Stimulated activated CD4-positive, alpha-beta T cell treated with anti-CD3 and anti-CD28 coated beads, TNF-alpha, amount 100 ng/mL, for 48 hours (primary cell): ENCODE measurements at regions not wholly inside any gene's neighbourhood (a gene's known extent, or its start where the extent isn't known, plus 50 kb on each side); places are given as distances from the start of the nearest gene placed in this dataset.
"Not testable (repeated sequence)": the region's sequence is repeated elsewhere in the genome, so short reads cannot be mapped to it uniquely, and the experiment has no call there.

Source experiments
- DNase-seq, 3 donors: peaks; one replicate each; pipeline ENCODE4 v3.0.0-alpha.2; 2020; ENCODE audit warnings: low read depth in 3 of 3

- DNase-seq: no peak
These were observed 684.7 kb downstream of the EFNA5 start for GRCh38 chr5:106986006-106986405.

DNA sequence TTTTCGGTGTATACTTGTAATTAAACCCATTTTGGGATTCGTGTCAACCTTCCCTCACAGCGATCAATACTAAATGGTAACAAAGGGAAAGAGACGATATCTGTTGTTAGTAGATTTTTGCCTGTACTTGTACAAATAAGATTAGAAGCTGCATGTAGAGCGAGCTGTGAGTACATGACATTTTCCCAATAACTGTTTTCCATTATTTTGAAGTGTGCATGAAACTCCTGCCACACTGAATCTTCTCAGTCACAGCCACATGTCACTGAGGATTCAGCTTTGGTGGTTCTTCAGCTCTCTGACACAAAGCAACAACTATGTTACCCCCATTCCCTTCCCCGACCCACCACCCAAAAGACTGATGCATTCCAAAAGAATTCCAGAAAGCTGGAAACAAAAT is 685.6 kb downstream of the EFNA5 start:
- DNase-seq: no peak

- not testable (repeated sequence) for DNase-seq
These were observed 691.6 kb downstream of the EFNA5 start for GRCh38 chr5:106979178-106979577.

DNA sequence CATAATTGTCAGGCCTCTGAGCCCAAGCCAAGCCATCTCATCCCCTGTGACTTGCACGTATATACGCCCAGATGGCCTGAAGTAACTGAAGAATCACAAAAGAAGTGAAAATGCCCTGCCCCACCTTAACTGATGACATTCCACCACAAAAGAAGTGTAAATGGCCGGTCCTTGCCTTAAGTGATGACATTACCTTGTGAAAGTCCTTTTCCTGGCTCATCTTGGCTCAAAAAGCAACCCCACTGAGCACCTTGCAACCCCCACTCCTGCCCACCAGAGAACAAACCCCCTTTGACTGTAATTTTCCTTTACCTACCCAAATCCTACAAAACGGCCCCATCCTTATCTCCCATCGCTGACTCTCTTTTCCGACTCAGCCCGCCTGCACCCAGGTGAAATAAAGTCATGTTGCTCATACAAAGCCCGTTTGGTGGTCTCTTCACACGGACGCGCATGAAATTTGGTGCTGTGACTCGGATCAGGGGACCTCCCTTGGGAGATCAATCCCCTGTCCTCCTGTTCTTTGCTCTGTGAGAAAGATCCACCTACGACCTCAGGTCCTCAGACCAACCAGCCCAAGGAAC is 692.1 kb downstream of the EFNA5 start:
- DNase-seq: not testable (repeated sequence)

- DNase-seq: no peak
These were observed 694.4 kb downstream of the EFNA5 start for GRCh38 chr5:106976363-106976762.

- no peak for DNase-seq
These were observed 696.5 kb downstream of the EFNA5 start for GRCh38 chr5:106974272-106974671.

- no peak for DNase-seq
These were observed 703.9 kb downstream of the EFNA5 start for GRCh38 chr5:106966686-106967315.

GRCh38 chr5:106964132-106964531 is 706.6 kb downstream of the EFNA5 start:
- no peak for DNase-seq

DNA sequence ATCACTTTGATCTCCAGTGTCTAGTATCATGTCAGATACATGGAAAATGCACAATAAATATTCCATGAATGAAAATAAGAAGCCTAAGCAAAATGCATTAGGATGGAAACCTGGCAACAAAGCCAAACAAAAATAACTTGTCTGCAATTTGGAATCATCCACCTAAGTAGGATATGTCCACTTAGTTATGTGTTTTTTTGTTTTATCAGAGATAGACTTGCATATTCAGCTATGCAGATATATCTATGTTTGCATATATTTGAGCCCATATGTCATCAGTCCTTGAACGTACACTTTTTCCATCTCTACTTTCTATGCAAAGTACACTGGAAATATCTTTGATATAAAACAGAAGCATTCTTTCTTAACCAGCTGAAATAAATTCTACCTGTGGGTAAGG is 707.1 kb downstream of the EFNA5 start:
- no peak for DNase-seq

DNA sequence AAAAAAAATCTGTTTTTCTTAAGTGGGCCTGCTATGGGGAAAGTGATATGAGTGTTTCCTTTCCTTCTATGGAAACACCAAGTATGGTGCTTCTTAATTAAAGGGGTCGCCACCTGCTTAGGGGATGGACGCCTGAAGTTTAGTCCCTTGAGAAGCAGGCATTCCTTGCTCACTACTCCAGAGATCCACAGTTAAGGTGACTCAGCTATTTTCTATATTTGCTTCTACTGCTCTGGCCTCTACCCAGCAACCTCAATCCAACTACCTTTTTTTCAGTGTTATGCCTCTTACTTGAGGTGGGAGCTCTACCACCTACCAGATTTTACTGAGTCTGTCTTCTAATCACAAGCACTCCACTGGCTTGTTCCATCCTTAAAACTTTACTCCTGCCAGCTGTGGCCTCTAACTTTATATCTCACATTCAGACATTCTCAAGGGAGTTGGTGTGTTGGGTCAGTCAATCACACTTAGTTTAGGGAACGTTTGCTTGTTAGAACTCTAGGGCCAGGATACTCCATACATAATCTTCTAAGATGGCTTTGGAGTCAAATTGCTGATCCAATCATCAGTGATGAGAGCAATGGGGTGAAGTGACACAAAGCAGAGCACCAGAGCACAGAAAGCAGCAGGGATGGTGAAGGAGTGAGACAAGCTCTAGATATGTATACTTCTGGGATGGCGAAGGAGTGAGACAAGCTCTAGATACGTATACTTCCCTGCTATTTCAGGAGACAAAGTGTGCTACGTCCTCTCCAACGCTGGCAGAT is 708.1 kb downstream of the EFNA5 start:
- DNase-seq: no peak

- no peak for DNase-seq
These were observed 711.4 kb downstream of the EFNA5 start for GRCh38 chr5:106959387-106959786.

- no peak for DNase-seq
These were observed 713.4 kb downstream of the EFNA5 start for GRCh38 chr5:106957336-106957735.

DNA sequence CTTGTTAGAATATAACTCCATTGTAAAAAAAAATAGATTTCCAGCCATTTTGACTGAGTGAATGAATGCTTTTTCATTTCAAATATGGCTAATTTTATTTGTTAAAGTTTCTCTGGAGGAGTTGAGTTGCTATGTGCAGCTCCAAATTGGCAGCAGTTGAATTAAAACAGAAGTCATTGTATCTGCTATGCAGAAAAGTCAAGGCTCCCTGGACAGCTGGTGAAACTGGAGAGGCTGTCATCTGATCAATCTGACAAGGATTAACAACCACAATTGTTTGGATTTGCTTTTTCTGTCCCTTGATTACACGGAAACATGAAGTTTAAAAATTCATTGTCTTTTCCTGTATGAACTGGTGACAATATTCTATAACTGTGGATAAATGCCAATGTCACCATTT is 713.9 kb downstream of the EFNA5 start:
- DNase-seq: no peak

- no peak for DNase-seq
These were observed 714.5 kb downstream of the EFNA5 start for GRCh38 chr5:106956187-106956586.

- DNase-seq: no peak
These were observed 729.8 kb downstream of the EFNA5 start for GRCh38 chr5:106940986-106941385.

DNA sequence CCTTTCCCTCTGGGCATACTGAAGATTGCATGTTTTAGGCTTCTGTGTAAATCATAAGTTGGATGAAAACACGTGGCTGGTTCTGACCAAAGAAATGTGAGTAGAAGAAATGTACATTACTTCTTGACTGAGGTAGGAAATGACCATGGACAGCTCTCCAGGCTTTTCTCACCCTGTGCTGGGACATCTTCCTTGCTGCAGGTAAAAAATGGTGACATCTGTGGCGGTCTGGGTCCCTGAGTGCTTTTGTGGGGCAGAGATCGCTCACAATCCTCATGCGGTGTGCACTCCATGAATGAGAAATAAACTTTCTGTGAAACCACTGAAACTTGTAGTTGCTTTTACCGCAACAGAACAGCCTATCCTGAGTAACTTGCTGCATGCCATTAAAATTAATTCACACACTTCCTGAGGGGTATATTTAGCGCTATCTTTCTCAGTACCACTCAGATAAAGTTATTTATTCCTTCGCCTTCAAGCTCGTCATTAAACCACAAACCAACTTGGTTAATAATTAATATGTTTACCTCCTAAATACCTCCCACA is 730.4 kb downstream of the EFNA5 start:
- no peak for DNase-seq

- no peak for DNase-seq
These were observed 747.3 kb downstream of the EFNA5 start for GRCh38 chr5:106923409-106923808.

- no peak for DNase-seq
These were observed 749.2 kb downstream of the EFNA5 start for GRCh38 chr5:106921567-106921966.

DNA sequence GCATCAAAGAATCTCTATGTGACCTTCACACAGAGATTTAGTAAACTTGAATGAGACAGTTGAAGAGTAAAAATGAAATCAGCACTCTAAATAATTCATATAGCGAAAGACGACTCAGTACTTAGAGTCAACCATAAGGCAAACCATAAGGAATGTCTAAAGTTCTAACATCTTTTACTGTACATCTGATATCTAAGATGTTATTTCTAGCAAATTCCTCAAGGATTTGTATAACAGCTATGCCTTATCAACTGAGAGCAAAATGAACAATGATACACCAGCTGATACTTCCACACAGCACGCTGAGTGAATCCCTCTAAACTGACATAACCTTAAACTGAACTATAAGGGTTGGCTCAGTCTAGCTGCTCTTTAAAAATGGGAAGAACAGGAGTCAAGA is 760.3 kb downstream of the EFNA5 start:
- DNase-seq: no peak

DNA sequence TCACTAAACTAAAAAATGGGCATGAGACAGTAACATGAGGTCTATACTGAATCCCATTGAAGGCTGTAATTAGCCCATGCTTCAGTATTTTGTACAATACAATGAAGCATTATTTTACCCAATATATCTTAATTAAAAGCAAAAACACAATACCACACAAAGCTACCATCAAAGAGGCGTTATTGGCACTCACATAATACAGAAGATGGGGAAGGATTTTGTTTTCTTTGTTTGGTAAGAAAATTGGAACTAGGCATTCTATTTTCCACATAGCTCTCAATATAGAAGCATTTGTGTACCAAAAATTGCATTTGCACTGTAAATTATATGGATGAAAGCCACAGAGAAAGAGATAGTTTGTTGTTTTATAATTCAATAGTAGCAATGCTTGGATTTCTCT is 761.0 kb downstream of the EFNA5 start:
- no peak for DNase-seq

DNA sequence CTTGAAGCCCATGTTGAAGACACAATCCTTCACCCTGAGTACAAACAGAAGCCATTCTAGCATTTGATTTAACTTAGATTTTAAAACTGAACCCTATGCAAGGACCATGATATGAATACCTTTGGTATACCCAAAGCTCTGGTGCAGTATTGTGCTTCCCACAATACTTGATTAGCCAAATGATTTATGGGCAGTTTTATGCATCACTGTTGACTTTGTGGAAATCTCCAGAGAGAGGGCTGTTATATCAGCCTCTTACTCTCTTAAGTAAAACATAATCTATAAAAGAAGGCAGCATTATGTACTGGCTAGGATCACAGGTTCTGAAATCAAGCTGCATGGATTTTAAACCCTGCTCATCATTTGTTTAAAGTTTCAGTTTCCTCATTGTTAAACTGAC is 762.8 kb downstream of the EFNA5 start:
- no peak for DNase-seq

DNA sequence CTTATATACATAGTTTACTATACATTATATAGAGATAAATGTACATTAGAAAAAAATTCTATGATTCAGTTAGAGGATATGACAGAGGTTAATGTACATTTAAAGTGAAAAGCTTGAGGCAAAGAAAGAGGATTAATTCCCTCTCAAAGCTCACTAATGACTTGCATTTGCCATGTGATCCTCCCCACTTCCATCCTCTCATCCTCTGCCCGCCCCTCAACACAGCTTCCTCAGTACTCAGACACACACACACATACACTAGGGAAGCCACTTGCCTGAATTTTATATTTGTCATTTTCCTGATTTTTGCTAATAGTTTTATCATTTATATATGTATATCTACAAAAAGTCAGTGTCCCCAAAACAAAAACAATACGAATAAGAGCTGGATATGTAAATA is 764.5 kb downstream of the EFNA5 start:
- DNase-seq: no peak

GRCh38 chr5:106894964-106895363 is 775.8 kb downstream of the EFNA5 start:
- no peak for DNase-seq
